ENCODE measurements at regions not wholly inside any gene's neighbourhood (a gene's known extent, or its start where the extent isn't known, plus 50 kb on each side); places are given as distances from the start of the nearest gene placed in this dataset.

DNA sequence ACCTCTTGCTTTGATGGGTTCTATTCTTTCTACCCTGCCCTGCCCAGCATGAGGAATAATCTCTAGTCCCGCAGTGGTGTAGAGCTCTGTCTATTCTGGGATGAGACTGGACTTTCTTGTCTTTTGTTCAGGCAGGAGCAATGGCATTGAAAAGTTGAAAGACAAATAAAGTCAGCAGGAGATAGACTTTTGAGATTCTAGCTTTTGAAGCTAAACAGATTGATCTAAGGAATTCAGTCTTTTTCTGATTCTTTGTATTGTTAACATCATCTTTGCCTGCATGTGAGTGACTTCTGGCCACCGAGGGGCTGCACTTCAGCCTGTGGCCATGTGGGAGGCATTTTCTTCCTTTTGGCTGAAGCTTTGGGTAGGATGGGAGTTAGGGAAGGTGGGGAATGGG is 132.4 kb downstream of the MRPL57 start:
- TF ChIP-seq RXRA (IDR thresholded peaks at IDR 0.05; ENCODE audit: borderline replicate concordance, low read depth) (no peak), RCOR1 (IDR thresholded peaks at IDR 0.05; ENCODE audit: low read length) (no peak), TEAD4 (IDR thresholded peaks at IDR 0.05; ENCODE audit: borderline replicate concordance, insufficient read depth) (no peak)
- TF ChIP-seq, protein P1, sequence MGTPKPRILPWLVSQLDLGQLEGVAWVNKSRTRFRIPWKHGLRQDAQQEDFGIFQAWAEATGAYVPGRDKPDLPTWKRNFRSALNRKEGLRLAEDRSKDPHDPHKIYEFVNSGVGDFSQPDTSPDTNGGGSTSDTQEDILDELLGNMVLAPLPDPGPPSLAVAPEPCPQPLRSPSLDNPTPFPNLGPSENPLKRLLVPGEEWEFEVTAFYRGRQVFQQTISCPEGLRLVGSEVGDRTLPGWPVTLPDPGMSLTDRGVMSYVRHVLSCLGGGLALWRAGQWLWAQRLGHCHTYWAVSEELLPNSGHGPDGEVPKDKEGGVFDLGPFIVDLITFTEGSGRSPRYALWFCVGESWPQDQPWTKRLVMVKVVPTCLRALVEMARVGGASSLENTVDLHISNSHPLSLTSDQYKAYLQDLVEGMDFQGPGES (IDR thresholded peaks at IDR 0.05; ENCODE audit: low read depth, low read length): no peak
- TF ChIP-seq, protein P2, sequence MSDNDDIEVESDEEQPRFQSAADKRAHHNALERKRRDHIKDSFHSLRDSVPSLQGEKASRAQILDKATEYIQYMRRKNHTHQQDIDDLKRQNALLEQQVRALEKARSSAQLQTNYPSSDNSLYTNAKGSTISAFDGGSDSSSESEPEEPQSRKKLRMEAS (IDR thresholded peaks at IDR 0.05; ENCODE audit: low read depth): no peak
- TF ChIP-seq, protein P3, sequence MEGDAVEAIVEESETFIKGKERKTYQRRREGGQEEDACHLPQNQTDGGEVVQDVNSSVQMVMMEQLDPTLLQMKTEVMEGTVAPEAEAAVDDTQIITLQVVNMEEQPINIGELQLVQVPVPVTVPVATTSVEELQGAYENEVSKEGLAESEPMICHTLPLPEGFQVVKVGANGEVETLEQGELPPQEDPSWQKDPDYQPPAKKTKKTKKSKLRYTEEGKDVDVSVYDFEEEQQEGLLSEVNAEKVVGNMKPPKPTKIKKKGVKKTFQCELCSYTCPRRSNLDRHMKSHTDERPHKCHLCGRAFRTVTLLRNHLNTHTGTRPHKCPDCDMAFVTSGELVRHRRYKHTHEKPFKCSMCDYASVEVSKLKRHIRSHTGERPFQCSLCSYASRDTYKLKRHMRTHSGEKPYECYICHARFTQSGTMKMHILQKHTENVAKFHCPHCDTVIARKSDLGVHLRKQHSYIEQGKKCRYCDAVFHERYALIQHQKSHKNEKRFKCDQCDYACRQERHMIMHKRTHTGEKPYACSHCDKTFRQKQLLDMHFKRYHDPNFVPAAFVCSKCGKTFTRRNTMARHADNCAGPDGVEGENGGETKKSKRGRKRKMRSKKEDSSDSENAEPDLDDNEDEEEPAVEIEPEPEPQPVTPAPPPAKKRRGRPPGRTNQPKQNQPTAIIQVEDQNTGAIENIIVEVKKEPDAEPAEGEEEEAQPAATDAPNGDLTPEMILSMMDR (IDR thresholded peaks at IDR 0.05): no peak
- no peak for DNase-seq
- Histone ChIP-seq H3K9me3 (no peaks in the 10 kb centered on the region), H3K79me2 (ENCODE audit: insufficient read depth) (no peaks in the 10 kb centered on the region), H3K4me1 (ENCODE audit: control insufficient read depth in 1 of 2, insufficient read depth in 2 of 2, low read depth in 1 of 2, low read length in 1 of 2) (peaks cover 0 to 2% of the 10 kb centered on the region in 2 experiments; a peak in 1 of 4 replicates), H3K27me3 (ENCODE audit: insufficient read depth) (no peaks in the 10 kb centered on the region), H3K27ac (ENCODE audit: low read depth in 2 of 2, low read length in 1 of 2) (no peak overlapping the region), H3K36me3 (replicated peaks in 1 of 2; ENCODE audit: control insufficient read depth in 1 of 2, insufficient read depth in 2 of 2, low read length in 1 of 2) (peaks cover 0 to 4% of the 10 kb centered on the region in 2 experiments), H3K9ac (no peak overlapping the region), H2AFZ (ENCODE audit: low read depth) (no peak overlapping the region), H4K20me1 (ENCODE audit: insufficient read depth) (no peaks in the 10 kb centered on the region), H3K9me2 (no peaks in the 10 kb centered on the region), H3F3A (replicated peaks; ENCODE audit: insufficient read depth) (peaks cover 4% of the 10 kb centered on the region), H3K4me2 (no peak overlapping the region), H3K4me3 (ENCODE audit: low read depth in 2 of 2, low read length in 1 of 2) (no peak overlapping the region)
- ChIA-PET POLR2A (no interaction called here), CTCF (interaction anchor here (1.7 to 1.8 kb wide), 2 partner anchors 11 to 169 kb away, joined by 6 read pairs; no protein-coding TSS in a partner anchor)
- 97% methylated on average over 2 of the region's 2 CpGs for WGBS (ENCODE audit: low lambda C conversion rate)

DNA sequence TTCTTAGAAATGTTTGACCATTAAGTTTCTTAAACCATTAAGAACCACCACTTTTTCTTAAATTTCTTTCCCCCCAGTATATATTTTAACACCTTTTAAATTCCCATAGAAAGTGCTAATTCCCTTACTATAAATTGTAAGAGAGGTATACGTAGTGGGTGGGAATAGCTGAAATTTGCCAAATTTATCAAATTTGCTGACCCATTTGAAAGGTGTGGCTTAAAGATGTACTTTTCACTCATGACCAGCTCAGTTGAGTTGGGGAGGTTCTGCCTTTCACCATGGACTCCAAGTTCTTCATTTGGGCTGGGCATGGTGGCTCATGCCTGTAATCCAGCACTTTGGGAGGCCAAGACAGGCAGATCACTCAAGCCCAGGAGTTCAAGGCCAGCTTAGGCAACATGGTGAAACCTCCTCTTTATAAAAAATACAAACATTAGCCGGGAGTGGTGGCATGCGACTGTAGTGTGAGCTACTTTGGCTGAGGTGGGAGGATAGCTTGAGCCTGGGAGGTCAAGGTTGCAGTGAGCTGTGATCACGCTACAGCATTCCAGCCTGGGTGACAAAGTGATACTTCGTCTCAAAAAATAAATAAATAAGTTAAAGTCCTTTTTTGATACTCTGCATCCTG is 133.2 kb downstream of the MRPL57 start:
- ChIA-PET POLR2A (no interaction called here), CTCF (interaction anchor here (0.9 to 1.8 kb wide), 2 partner anchors 38 to 168 kb away, joined by 3 to 6 read pairs; no protein-coding TSS in a partner anchor)
- H3K9ac ChIP-seq: no peak overlapping the region
- peaks cover 0 to 2% of the 10 kb centered on the region in 2 experiments for H3K36me3 ChIP-seq (replicated peaks in 1 of 2; ENCODE audit: control insufficient read depth in 1 of 2, insufficient read depth in 2 of 2, low read length in 1 of 2)
- WGBS (ENCODE audit: low lambda C conversion rate): 80% methylated on average over 5 of the region's 5 CpGs
- peaks cover 4% of the 10 kb centered on the region for H3F3A ChIP-seq (replicated peaks; ENCODE audit: insufficient read depth)
- no peak overlapping the region for H2AFZ ChIP-seq (ENCODE audit: low read depth)
- no peak overlapping the region for H3K4me2 ChIP-seq
- peaks cover 0 to 2% of the 10 kb centered on the region in 2 experiments; a peak in 1 of 4 replicates for H3K4me1 ChIP-seq (ENCODE audit: control insufficient read depth in 1 of 2, insufficient read depth in 2 of 2, low read depth in 1 of 2, low read length in 1 of 2)
- H3K27ac ChIP-seq (ENCODE audit: low read depth in 2 of 2, low read length in 1 of 2): no peak overlapping the region
- H3K79me2 ChIP-seq (ENCODE audit: insufficient read depth): no peaks in the 10 kb centered on the region
- H4K20me1 ChIP-seq (ENCODE audit: insufficient read depth): no peaks in the 10 kb centered on the region
- no peaks in the 10 kb centered on the region for H3K9me3 ChIP-seq
- H3K27me3 ChIP-seq (ENCODE audit: insufficient read depth): no peaks in the 10 kb centered on the region
- no peak overlapping the region for H3K4me3 ChIP-seq (ENCODE audit: low read depth in 2 of 2, low read length in 1 of 2)
- TF ChIP-seq GABPA (IDR thresholded peaks at IDR 0.05; ENCODE audit: low read depth) (no peak), TEAD4 (IDR thresholded peaks at IDR 0.05; ENCODE audit: borderline replicate concordance, insufficient read depth) (no peak), SIN3A (IDR thresholded peaks at IDR 0.05; ENCODE audit: borderline replicate concordance, low read depth, low read length) (no peak), NRF1 (IDR thresholded peaks at IDR 0.05; ENCODE audit: low read depth, low read length) (no peak), ELF1 (IDR thresholded peaks at IDR 0.05) (no peak), RCOR1 (IDR thresholded peaks at IDR 0.05; ENCODE audit: low read length) (no peak), MEF2A (IDR thresholded peaks at IDR 0.05; ENCODE audit: borderline replicate concordance, low read depth) (no peak)
- TF ChIP-seq, protein P4, sequence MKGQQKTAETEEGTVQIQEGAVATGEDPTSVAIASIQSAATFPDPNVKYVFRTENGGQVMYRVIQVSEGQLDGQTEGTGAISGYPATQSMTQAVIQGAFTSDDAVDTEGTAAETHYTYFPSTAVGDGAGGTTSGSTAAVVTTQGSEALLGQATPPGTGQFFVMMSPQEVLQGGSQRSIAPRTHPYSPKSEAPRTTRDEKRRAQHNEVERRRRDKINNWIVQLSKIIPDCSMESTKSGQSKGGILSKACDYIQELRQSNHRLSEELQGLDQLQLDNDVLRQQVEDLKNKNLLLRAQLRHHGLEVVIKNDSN (IDR thresholded peaks at IDR 0.05; ENCODE audit: borderline replicate concordance, low read depth): no peak
- TF ChIP-seq, protein P2 (IDR thresholded peaks at IDR 0.05; ENCODE audit: low read depth): no peak
- H3K9me2 ChIP-seq: no peaks in the 10 kb centered on the region
- no peak for DNase-seq

Data from SK-N-SH (cell line).